ENCODE measurements at regions not wholly inside any gene's neighbourhood (a gene's known extent, or its start where the extent isn't known, plus 50 kb on each side); places are given as distances from the start of the nearest gene placed in this dataset.
"Not testable (repeated sequence)": the region's sequence is repeated elsewhere in the genome, so short reads cannot be mapped to it uniquely, and the experiment has no call there.

GRCh38 chr4:11847167-11847566 is 418.5 kb upstream of the HS3ST1 start:
- no peak for DNase-seq
- Mint-ChIP-seq H3K4me3 (no peak overlapping the region), H3K4me1 (ENCODE audit: low read depth) (no peaks in the 10 kb centered on the region), H3K9me3 (peaks cover 5% of the 10 kb centered on the region), H3K27ac (no peak overlapping the region), H3K27me3 (no peaks in the 10 kb centered on the region), H3K36me3 (ENCODE audit: low read depth) (no peaks in the 10 kb centered on the region)

- Mint-ChIP-seq H3K4me1 (ENCODE audit: low read depth) (no peaks in the 10 kb centered on the region), H3K4me3 (no peak overlapping the region), H3K9me3 (peaks cover 4% of the 10 kb centered on the region), H3K27me3 (no peaks in the 10 kb centered on the region), H3K36me3 (ENCODE audit: low read depth) (no peaks in the 10 kb centered on the region), H3K27ac (no peak overlapping the region)
- no peak for DNase-seq
Measured at GRCh38 chr4:11843927-11844326, 415.2 kb upstream of the HS3ST1 start.

GRCh38 chr4:11843340-11843739 is 414.6 kb upstream of the HS3ST1 start:
- DNase-seq, result no peak
- Mint-ChIP-seq H3K4me1 (ENCODE audit: low read depth) (no peaks in the 10 kb centered on the region), H3K9me3 (peaks cover 2% of the 10 kb centered on the region), H3K36me3 (ENCODE audit: low read depth) (no peaks in the 10 kb centered on the region), H3K27ac (no peak overlapping the region), H3K27me3 (no peaks in the 10 kb centered on the region), H3K4me3 (no peak overlapping the region)

- DNase-seq, result no peak
- H3K36me3 Mint-ChIP-seq (ENCODE audit: low read depth), result no peaks in the 10 kb centered on the region
- peaks cover 2% of the 10 kb centered on the region for H3K9me3 Mint-ChIP-seq
- no peak overlapping the region for H3K4me3 Mint-ChIP-seq
- no peaks in the 10 kb centered on the region for H3K4me1 Mint-ChIP-seq (ENCODE audit: low read depth)
- H3K27ac Mint-ChIP-seq, result no peak overlapping the region
- no peaks in the 10 kb centered on the region for H3K27me3 Mint-ChIP-seq
Measured at GRCh38 chr4:11842620-11843263, 414.0 kb upstream of the HS3ST1 start.

DNA sequence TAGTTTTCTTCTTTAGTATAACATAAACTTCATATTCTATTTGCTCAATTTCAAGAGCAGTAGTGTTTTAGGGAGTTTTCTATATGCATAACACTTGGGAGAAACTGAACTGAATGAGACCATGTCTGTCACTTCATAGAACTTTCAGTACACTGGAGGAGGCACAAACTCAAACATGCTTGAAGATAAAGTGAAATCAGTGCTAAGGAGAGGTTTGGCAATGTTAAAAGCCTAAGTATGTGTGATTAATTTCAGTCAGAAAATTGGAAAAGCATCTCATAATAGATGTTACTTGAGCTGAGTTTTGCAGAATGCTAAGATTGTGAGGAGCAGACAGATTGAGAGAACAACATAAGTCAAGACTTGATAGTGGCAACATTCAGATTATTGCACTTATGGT is 411.2 kb upstream of the HS3ST1 start:
- peaks cover 2% of the 10 kb centered on the region for H3K9me3 Mint-ChIP-seq
- H3K4me3 Mint-ChIP-seq, result no peak overlapping the region
- H3K27me3 Mint-ChIP-seq, result no peaks in the 10 kb centered on the region
- no peaks in the 10 kb centered on the region for H3K36me3 Mint-ChIP-seq (ENCODE audit: low read depth)
- H3K4me1 Mint-ChIP-seq (ENCODE audit: low read depth), result no peaks in the 10 kb centered on the region
- DNase-seq, result no peak
- no peak overlapping the region for H3K27ac Mint-ChIP-seq

DNA sequence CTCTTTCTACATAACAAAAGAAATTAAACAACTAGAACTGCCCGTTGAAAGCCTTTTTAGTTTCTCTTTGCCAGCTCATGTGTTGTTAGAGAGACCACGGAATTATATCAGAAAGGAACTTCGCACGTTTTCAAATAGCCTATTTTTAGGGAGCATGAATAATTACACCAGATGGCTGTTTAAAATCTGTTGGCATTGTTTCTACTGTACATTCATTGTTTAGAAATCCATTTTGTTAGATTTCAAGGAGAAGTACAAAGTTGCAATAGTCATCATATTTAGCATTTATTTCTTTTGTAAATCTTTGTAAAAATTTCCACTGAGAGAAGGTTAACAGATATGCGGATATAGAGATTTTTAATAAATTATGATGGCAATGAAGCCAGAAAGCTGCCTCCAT is 403.0 kb upstream of the HS3ST1 start:
- no peaks in the 10 kb centered on the region for H3K9me3 Mint-ChIP-seq
- H3K36me3 Mint-ChIP-seq (ENCODE audit: low read depth), result no peaks in the 10 kb centered on the region
- no peaks in the 10 kb centered on the region for H3K4me1 Mint-ChIP-seq (ENCODE audit: low read depth)
- no peak overlapping the region for H3K27ac Mint-ChIP-seq
- no peaks in the 10 kb centered on the region for H3K27me3 Mint-ChIP-seq
- H3K4me3 Mint-ChIP-seq, result no peak overlapping the region
- no peak for DNase-seq

DNA sequence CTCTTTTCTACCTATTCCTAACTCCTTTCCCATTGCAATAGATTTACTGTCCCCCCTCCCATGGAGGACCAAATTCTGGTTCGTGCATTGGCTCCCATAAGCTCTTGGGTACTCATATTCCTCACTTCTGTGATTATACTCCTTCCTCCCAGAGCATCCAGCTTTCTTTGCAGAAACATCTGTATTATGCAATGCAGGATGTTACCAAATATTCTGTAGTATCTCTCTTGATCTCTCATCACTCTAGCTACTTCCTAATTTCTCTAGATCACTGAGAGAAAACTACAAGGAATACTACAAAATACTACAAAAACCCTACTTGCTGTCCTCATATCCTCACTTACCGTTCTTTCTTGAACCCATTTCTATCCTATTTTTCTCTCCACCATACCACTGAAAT is 395.9 kb upstream of the HS3ST1 start:
- DNase-seq, result no peak
- Mint-ChIP-seq H3K27ac (no peak overlapping the region), H3K9me3 (peaks cover 6% of the 10 kb centered on the region), H3K36me3 (ENCODE audit: low read depth) (no peaks in the 10 kb centered on the region), H3K4me3 (no peak overlapping the region), H3K27me3 (no peaks in the 10 kb centered on the region), H3K4me1 (ENCODE audit: low read depth) (no peaks in the 10 kb centered on the region)

- peaks cover 2% of the 10 kb centered on the region for H3K27me3 Mint-ChIP-seq
- H3K36me3 Mint-ChIP-seq (ENCODE audit: low read depth), result no peaks in the 10 kb centered on the region
- H3K9me3 Mint-ChIP-seq, result peaks cover 6% of the 10 kb centered on the region
- no peak overlapping the region for H3K4me3 Mint-ChIP-seq
- H3K27ac Mint-ChIP-seq, result no peak overlapping the region
- H3K4me1 Mint-ChIP-seq (ENCODE audit: low read depth), result no peaks in the 10 kb centered on the region
- no peak for DNase-seq
Measured at GRCh38 chr4:11821772-11822430, 393.2 kb upstream of the HS3ST1 start.

DNA sequence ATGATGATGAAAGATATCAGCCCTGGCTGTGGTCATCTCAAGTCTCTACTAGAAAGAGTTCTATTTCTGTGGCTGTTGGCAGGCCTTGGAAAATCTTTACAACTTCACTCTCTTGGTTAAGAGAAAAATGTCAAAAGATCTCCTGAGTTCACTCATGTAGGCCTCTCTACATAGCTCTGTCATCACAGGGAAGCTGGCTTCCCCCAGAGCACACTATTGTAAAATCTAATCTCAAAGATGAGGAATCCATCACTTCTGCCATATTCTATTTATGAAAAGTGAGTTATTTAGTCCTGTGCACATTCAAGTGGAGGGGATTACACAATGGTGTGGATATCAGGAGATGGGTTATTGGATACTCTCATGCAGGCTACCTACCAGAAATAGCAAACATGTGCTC is 388.4 kb upstream of the HS3ST1 start:
- Mint-ChIP-seq H3K36me3 (ENCODE audit: low read depth) (no peaks in the 10 kb centered on the region), H3K4me3 (no peak overlapping the region), H3K9me3 (peaks cover 3% of the 10 kb centered on the region), H3K27ac (no peak overlapping the region), H3K4me1 (ENCODE audit: low read depth) (no peaks in the 10 kb centered on the region), H3K27me3 (peaks cover 2% of the 10 kb centered on the region)
- no peak for DNase-seq

GRCh38 chr4:11814758-11815157 is 386.1 kb upstream of the HS3ST1 start:
- peaks cover 2% of the 10 kb centered on the region for H3K27me3 Mint-ChIP-seq

GRCh38 chr4:11813951-11814446 is 385.3 kb upstream of the HS3ST1 start:
- no peak for DNase-seq
- H3K27ac Mint-ChIP-seq, result no peak overlapping the region
- no peaks in the 10 kb centered on the region for H3K9me3 Mint-ChIP-seq
- H3K27me3 Mint-ChIP-seq, result peaks cover 2% of the 10 kb centered on the region
- H3K4me1 Mint-ChIP-seq (ENCODE audit: low read depth), result no peaks in the 10 kb centered on the region
- no peak overlapping the region for H3K4me3 Mint-ChIP-seq
- H3K36me3 Mint-ChIP-seq (ENCODE audit: low read depth), result no peaks in the 10 kb centered on the region

More at GRCh38 chr4:11814758-11815157, 386.1 kb upstream of the HS3ST1 start:
- H3K27ac Mint-ChIP-seq, result no peak overlapping the region
- H3K4me3 Mint-ChIP-seq, result no peak overlapping the region
- H3K36me3 Mint-ChIP-seq (ENCODE audit: low read depth), result no peaks in the 10 kb centered on the region
- DNase-seq, result no peak
- no peaks in the 10 kb centered on the region for H3K4me1 Mint-ChIP-seq (ENCODE audit: low read depth)
- H3K9me3 Mint-ChIP-seq, result no peaks in the 10 kb centered on the region

- DNase-seq; H3K36me3 Mint-ChIP-seq (ENCODE audit: low read depth); H3K27me3 Mint-ChIP-seq; H3K9me3 Mint-ChIP-seq; H3K27ac Mint-ChIP-seq; H3K4me1 Mint-ChIP-seq (ENCODE audit: low read depth); H3K4me3 Mint-ChIP-seq: not testable (repeated sequence)
Measured at GRCh38 chr4:11811521-11811920, 382.8 kb upstream of the HS3ST1 start.

DNA sequence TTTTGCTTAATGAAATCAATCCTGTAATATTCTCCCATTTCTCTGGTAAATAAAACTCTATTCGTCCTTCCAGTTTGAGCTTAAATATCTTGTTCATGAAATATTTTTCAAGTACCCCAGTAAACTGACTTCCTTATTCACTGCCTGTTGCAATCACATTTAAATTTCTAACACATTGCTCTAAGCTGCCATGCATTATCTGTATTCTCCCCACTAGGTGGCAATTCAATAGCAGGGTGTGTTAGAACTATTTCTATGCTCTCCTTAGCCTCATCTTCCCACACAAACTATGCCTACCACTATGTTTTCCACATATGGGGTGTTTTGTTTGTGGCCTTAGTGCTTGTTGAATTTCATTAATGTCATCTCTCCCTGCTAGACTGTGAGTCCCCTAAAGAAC is 377.1 kb upstream of the HS3ST1 start:
- Mint-ChIP-seq H3K4me1 (ENCODE audit: low read depth) (no peaks in the 10 kb centered on the region), H3K27ac (no peak overlapping the region), H3K27me3 (peaks cover 2% of the 10 kb centered on the region), H3K36me3 (ENCODE audit: low read depth) (no peaks in the 10 kb centered on the region), H3K9me3 (no peaks in the 10 kb centered on the region), H3K4me3 (no peak overlapping the region)
- DNase-seq, result no peak

DNA sequence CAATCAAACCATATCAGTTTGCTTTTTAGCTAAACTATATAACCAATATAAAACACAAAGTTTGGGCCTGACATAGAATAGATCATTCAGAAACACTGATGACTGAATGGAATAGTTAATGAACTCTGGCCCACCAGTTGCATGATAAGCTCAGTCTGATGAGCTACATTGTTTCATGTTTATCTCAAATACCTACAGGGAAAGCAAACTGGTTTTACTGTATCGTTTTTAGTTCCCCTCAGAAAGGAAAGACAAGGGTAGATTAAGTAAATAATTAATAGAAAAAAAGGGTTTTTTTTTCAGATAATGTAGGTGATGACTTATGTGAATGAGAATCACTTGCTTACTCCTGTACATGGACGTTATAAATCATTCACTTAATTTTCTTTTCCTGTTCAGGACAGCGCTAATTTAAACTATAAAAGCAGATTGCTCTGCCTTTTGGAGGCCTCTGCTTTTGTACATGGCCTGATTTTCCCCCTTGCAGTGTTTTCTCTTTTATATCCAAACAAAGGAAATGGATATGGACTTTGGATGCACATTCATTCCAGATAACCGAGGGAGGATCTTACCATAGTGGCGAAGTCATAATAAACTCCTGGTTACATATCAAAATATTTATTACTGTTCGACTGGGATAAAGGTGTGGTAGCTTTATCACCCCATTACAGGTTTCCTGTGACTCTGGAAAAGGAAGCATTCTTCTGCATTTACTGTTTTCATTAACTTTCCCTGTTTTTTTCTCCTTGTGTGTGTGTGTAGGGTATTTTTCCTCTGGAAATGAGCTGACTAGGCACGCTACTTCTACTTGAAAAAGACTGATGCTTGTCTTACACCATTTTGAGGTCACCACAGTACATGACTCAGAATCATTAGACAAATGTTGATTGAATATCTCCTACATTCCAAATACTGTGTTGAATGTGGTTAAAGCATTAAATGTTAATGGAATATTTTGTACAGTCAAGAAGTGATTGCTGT is 373.1 kb upstream of the HS3ST1 start:
- Mint-ChIP-seq H3K36me3 (ENCODE audit: low read depth) (no peaks in the 10 kb centered on the region), H3K4me3 (no peak overlapping the region), H3K27ac (no peak overlapping the region), H3K27me3 (peaks cover 2% of the 10 kb centered on the region), H3K4me1 (ENCODE audit: low read depth) (no peaks in the 10 kb centered on the region), H3K9me3 (no peaks in the 10 kb centered on the region)
- DNase-seq, result no peak

DNA sequence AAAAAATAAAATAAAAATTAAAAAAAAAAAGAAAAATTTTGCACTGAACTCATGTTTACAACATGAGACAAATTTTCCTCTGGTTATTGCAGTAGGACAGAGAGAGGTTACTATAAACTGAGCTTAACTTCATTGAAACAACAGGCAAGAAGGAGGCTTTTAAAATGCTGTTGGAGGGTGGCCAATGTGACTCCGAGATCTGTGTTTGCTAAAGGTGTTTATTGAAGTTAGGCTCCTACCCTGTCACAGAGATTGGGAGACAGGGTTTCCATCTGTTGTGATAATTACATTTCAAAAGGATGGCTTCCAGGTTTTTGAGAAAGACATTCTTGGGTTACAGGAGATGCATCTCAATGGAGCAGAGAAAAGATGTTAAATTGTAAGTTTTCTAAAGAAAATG is 370.5 kb upstream of the HS3ST1 start:
- no peaks in the 10 kb centered on the region for H3K4me1 Mint-ChIP-seq (ENCODE audit: low read depth)
- H3K27ac Mint-ChIP-seq, result no peak overlapping the region
- H3K27me3 Mint-ChIP-seq, result peaks cover 2% of the 10 kb centered on the region
- no peaks in the 10 kb centered on the region for H3K36me3 Mint-ChIP-seq (ENCODE audit: low read depth)
- no peak overlapping the region for H3K4me3 Mint-ChIP-seq
- no peak for DNase-seq
- no peaks in the 10 kb centered on the region for H3K9me3 Mint-ChIP-seq
